Karpas-422 (cell line): ENCODE measurements at regions not wholly inside any gene's neighbourhood (a gene's known extent, or its start where the extent isn't known, plus 50 kb on each side); places are given as distances from the start of the nearest gene placed in this dataset.

ENCODE experiments used
- DNase-seq: peaks from one replicate; pipeline ENCODE4 v3.0.0-alpha.2; 2015
- H2AFZ ChIP-seq: fragments of 200-600 bp; sonication (generic); 2 replicates; pipeline ENCODE4 v1.6.1; 2014; ENCODE audit warnings: antibody characterized with exemption, low read length, mixed read lengths
- H3K27ac ChIP-seq: fragments of 200-600 bp; sonication (generic); 2 replicates; pipeline ENCODE4 v1.5.1; 2014; ENCODE audit warnings: mild to moderate bottlenecking, low read length, moderate library complexity
- H3K27me3 ChIP-seq: fragments of 200-600 bp; sonication (generic); 2 replicates; pipeline ENCODE4 v1.6.1; 2014; ENCODE audit warnings: low read length, mixed read lengths
- H3K36me3 ChIP-seq: fragments of 200-600 bp; sonication (generic); 2 replicates; pipeline ENCODE4 v1.6.1; 2014; ENCODE audit warnings: low read length, mixed read lengths; ENCODE audit not compliant: insufficient read depth
- H3K4me1 ChIP-seq: fragments of 200-600 bp; sonication (generic); 2 replicates; pipeline ENCODE4 v1.6.1; 2014; ENCODE audit warnings: mild to moderate bottlenecking, low read length, mixed read lengths
- H3K4me2 ChIP-seq: fragments of 200-600 bp; sonication (generic); 2 replicates; pipeline ENCODE4 v1.6.1; 2014; ENCODE audit warnings: low read length, low read depth, mild to moderate bottlenecking; ENCODE audit not compliant: poor library complexity, severe bottlenecking
- H3K4me3 ChIP-seq: fragments of 200-600 bp; sonication (generic); 2 replicates; pipeline ENCODE4 v1.5.1; 2014; ENCODE audit warnings: mild to moderate bottlenecking, antibody characterized with exemption, low read length, mixed read lengths
- H3K79me2 ChIP-seq: fragments of 200-600 bp; sonication (generic); 2 replicates; pipeline ENCODE4 v1.6.1; 2014; ENCODE audit warnings: mild to moderate bottlenecking, low read length, mixed read lengths
- H3K9ac ChIP-seq: fragments of 200-600 bp; sonication (generic); 2 replicates; pipeline ENCODE4 v1.6.0; 2014; ENCODE audit warnings: low read length
- H3K9me2 ChIP-seq: fragments of 200-600 bp; sonication (generic), shearing (Covaris generic); replicated peaks from 2 replicates; pipeline ENCODE4 v1.6.0; 2014; ENCODE audit warnings: mild to moderate bottlenecking, low read length, moderate library complexity; ENCODE audit not compliant: insufficient read depth
- H3K9me3 ChIP-seq: fragments of 300-700, 200-600 bp; sonication (generic); 2 replicates; pipeline ENCODE4 v1.6.1; 2014; ENCODE audit warnings: low read length, mixed read lengths
- H4K20me1 ChIP-seq: fragments of 200-600 bp; sonication (generic); 2 replicates; pipeline ENCODE4 v1.6.1; 2014; ENCODE audit warnings: mild to moderate bottlenecking, antibody characterized with exemption, low read length, low read depth; ENCODE audit not compliant: insufficient read depth

DNA sequence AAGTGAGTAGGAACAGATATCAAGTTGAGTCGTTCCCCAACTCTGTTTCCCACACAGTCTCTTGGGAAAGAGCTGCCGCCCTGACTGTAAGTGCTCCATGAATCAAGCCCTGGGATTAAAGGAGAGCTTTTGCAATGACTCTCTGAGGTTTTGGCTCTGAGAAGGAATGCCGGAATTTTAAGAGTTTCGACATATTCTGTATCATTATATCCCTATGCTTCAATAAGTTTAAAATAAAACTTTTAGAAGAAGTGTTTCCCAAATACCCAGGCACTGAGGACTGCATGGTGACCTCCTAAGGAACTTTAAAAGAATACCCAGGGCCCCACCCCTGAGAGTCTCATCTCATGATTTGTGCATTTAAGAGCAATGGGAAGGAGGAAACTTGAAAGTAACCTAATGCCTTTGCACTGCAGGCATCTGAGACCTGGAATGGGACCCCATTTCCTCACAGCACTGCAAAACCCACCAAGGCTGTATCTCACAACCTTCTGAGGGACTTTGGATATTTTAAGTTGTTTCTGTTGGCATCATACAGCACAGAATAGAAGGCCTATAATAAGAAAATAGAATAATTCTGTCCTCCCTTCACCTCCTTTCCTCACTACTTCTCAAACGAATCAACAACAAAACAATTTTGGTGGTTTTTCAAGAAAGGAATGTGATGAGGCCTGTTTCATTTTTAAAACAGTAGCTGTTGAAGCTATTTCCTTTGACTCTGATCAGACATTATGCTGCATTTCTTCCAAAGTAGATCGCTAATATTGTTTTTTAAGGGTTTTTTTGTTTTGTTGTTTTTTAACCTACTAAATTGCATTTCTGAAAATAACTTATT lies 121.2 kb downstream of the GASK1B start:
- Histone ChIP-seq H3K27me3 (no peaks in the 10 kb centered on the region), H3K4me2 (no peak overlapping the region), H4K20me1 (no peaks in the 10 kb centered on the region), H2AFZ (no peak overlapping the region), H3K36me3 (no peaks in the 10 kb centered on the region), H3K9ac (no peak overlapping the region), H3K4me1 (no peaks in the 10 kb centered on the region), H3K9me3 (peaks cover 14% of the 10 kb centered on the region), H3K27ac (no peak overlapping the region), H3K79me2 (no peaks in the 10 kb centered on the region), H3K9me2 (0 out of 2 replicates have a peak, but pooled peaks cover 4% of the 10 kb centered on the region), H3K4me3 (no peak overlapping the region)
- DNase-seq, result no peak

DNA sequence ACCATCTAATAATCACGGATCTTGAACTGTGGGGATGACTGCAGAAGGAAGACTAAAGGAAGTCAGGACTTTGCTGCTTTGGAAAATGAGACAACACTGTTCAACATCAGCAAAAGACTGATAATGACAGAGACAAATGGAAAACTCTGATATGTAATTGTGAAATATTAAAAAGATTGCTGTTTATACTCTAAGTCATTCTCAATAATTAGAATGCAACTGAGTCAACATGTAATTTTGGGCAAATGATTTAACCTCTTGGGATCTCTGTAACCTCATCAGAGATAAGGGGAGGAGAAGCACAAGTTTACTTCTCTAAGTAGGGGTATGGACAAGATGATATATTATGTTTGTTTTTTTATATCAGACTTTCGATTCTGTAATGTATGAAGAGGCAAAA lies 121.9 kb downstream of the GASK1B start:
- no peak overlapping the region for H2AFZ ChIP-seq
- H3K9me2 ChIP-seq, result 0 out of 2 replicates have a peak, but pooled peaks cover 2% of the 10 kb centered on the region
- no peaks in the 10 kb centered on the region for H4K20me1 ChIP-seq
- no peak for DNase-seq
- peaks cover 11% of the 10 kb centered on the region; the same call in 1 of the 2 replicates for H3K9me3 ChIP-seq
- no peak overlapping the region for H3K4me2 ChIP-seq
- no peak overlapping the region for H3K4me3 ChIP-seq
- no peaks in the 10 kb centered on the region for H3K79me2 ChIP-seq
- H3K36me3 ChIP-seq, result no peaks in the 10 kb centered on the region
- H3K27me3 ChIP-seq, result no peaks in the 10 kb centered on the region
- H3K9ac ChIP-seq, result no peak overlapping the region
- no peaks in the 10 kb centered on the region for H3K4me1 ChIP-seq
- no peak overlapping the region for H3K27ac ChIP-seq

DNA sequence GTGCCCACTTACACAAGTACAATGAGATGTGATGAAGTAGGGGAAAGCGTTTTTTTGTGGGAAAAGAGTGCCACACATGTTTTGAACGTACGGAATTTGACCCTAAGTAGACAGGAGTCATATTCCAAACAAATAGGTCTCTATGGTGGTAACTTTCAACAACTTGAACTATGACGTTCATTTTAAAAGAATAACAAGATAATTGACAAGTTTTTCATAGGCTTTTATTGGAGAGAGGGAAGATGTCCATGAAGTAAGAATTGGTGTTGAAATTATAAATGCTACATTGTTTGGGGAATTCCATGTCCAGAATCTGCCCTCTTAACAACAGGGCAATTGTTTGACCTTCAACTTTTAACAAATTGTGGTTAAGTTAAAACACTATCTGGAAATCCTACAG lies 126.5 kb downstream of the GASK1B start:
- no peak overlapping the region for H3K9ac ChIP-seq
- H3K4me1 ChIP-seq, result no peaks in the 10 kb centered on the region
- no peak overlapping the region for H2AFZ ChIP-seq
- no peaks in the 10 kb centered on the region for H3K79me2 ChIP-seq
- H3K36me3 ChIP-seq, result no peaks in the 10 kb centered on the region
- no peak overlapping the region for H3K4me2 ChIP-seq
- no peaks in the 10 kb centered on the region for H4K20me1 ChIP-seq
- DNase-seq, result no peak
- H3K27ac ChIP-seq, result no peak overlapping the region
- no peak overlapping the region for H3K4me3 ChIP-seq
- no peaks in the 10 kb centered on the region for H3K27me3 ChIP-seq
- no peaks in the 10 kb centered on the region for H3K9me2 ChIP-seq
- H3K9me3 ChIP-seq, result peaks cover 29% of the 10 kb centered on the region

DNA sequence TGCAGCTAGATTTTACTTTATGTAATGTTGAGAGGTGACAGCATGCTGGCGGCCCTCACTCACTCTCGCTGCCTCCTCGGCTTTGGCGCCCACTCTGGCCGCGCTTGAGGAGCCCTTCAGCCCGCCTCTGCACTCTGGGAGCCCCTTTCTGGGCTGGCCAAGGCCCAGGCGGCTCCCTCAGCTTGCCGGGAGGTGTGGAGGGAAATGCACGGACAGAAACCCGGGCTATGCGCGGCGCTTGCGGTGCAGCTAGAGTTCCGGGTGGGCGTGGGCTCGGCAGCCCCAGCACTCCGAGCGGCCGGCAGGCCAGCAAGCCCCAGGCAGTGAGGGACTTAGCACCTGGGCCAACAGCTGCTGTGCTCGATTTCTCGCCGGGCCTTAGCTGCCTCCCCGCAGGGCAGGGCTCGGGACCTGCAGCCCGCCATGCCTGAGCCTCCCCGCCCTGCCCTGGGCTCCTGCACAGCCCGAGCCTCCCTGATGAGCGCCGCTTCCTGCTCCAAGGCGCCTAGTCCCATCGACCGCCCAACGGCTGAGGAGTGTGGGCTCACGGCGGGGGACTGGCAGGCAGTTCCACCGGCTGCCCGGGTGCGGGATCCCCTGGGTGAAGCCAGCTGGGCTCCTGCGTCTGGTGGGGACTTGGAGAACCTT lies 128.7 kb downstream of the GASK1B start:
- Histone ChIP-seq H4K20me1 (no peaks in the 10 kb centered on the region), H3K4me2 (no peak overlapping the region), H3K9me3 (peaks cover 50% of the 10 kb centered on the region), H3K4me1 (no peaks in the 10 kb centered on the region), H3K9ac (no peak overlapping the region), H2AFZ (no peak overlapping the region), H3K27ac (no peak overlapping the region), H3K79me2 (no peaks in the 10 kb centered on the region), H3K4me3 (no peak overlapping the region), H3K27me3 (no peaks in the 10 kb centered on the region), H3K36me3 (no peaks in the 10 kb centered on the region), H3K9me2 (no peaks in the 10 kb centered on the region)
- DNase-seq, result no peak

DNA sequence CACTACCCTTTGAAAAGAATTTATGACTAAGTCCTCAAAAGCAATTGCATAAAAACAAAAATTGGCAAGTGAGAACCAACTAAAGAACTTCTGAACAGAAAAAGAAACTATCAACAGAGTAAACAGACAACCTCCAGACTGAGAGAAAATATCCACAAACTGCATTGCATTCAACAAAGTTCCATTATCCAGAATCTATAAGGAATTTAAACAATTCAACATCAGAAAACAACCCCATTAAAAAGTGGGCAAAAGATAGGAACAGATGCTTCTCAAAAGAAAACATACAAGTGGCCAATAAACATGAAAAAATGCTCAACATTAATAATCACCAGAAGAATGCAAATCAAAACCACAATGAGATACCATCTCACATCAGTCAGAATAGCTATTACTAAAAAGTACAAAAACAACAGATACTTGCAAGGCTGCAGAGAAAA lies 130.2 kb downstream of the GASK1B start:
- no peaks in the 10 kb centered on the region for H3K4me1 ChIP-seq
- no peaks in the 10 kb centered on the region for H3K27me3 ChIP-seq
- no peak overlapping the region for H2AFZ ChIP-seq
- H3K79me2 ChIP-seq, result no peaks in the 10 kb centered on the region
- no peak overlapping the region for H3K4me3 ChIP-seq
- H4K20me1 ChIP-seq, result no peaks in the 10 kb centered on the region
- no peak for DNase-seq
- no peaks in the 10 kb centered on the region for H3K9me2 ChIP-seq
- H3K9me3 ChIP-seq, result peaks cover 56% of the 10 kb centered on the region
- H3K27ac ChIP-seq, result no peak overlapping the region
- no peak overlapping the region for H3K4me2 ChIP-seq
- no peaks in the 10 kb centered on the region for H3K36me3 ChIP-seq
- H3K9ac ChIP-seq, result no peak overlapping the region

DNA sequence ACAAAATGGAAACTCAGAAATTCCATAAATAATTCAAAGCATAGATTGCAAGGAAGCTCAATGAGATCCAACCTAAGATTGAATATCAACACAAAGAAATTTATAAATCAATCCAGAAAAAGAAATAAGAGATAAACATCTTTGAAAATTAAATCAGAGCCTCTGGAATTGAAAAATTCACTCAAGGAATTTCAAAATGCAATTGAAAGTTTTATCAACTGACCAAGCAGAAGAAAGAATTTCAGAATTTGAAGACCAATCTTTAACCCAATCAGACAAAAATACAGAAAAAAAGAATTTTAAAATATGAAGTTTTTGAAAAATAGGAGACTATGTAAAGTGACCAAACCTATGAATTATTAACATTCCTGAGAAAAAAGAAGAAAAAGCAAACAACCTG lies 134.1 kb downstream of the GASK1B start:
- H3K9ac ChIP-seq, result no peak overlapping the region
- DNase-seq, result no peak
- H3K36me3 ChIP-seq, result no peaks in the 10 kb centered on the region
- no peak overlapping the region for H3K27ac ChIP-seq
- no peak overlapping the region for H3K4me2 ChIP-seq
- H3K4me3 ChIP-seq, result no peak overlapping the region
- H2AFZ ChIP-seq, result no peak overlapping the region
- H4K20me1 ChIP-seq, result no peaks in the 10 kb centered on the region
- H3K9me3 ChIP-seq, result peaks cover 41% of the 10 kb centered on the region
- no peaks in the 10 kb centered on the region for H3K4me1 ChIP-seq
- H3K9me2 ChIP-seq, result no peaks in the 10 kb centered on the region
- H3K79me2 ChIP-seq, result no peaks in the 10 kb centered on the region
- no peaks in the 10 kb centered on the region for H3K27me3 ChIP-seq

DNA sequence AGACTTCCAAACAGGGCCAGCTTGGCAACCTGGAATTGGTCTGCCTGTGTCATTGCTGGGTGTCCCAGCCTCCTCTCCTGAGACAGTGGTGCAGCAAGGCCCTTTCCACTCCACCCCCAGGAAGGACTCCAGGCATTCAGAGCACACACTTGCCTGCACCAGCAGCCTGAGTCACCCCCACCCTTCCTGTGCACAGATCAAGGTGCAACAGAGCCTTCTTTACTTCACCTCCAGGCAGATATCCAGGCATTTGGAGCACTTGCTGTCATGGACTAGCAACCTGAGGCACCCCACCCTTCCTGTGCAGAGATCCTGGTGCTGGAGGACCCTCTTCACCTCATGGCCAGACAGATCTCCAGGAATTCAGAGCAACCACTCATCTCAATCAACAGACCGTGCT lies 135.8 kb downstream of the GASK1B start:
- Histone ChIP-seq H3K9ac (no peak overlapping the region), H3K9me2 (no peaks in the 10 kb centered on the region), H3K4me1 (no peaks in the 10 kb centered on the region), H3K36me3 (no peaks in the 10 kb centered on the region), H2AFZ (no peak overlapping the region), H3K9me3 (peaks cover 33% of the 10 kb centered on the region), H4K20me1 (no peaks in the 10 kb centered on the region), H3K79me2 (no peaks in the 10 kb centered on the region), H3K4me2 (no peak overlapping the region), H3K27me3 (no peaks in the 10 kb centered on the region), H3K27ac (no peak overlapping the region), H3K4me3 (no peak overlapping the region)
- no peak for DNase-seq

DNA sequence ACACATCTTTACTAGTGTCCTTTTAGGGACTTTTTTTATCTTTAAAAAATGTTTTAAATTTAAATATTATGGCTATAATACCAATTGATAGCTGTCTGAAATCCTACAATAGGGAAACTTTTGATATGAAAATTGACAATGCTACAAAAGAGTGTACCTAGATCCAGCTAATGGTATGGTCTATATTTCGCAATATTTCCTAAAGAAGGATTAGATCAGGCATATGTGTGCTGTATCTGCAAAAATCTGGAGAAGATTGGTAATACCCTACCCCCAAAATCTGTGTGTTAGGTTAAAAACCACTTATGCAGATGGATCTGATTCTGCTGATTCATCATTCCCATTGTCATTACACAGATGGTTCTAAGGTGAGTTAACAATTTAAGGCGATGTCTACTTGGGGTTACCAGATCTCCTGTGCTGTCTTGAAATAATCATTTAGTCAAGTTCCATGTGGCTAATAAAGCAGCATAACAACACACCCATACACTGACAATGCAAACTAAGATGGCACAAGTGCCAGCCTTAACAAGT lies 137.1 kb downstream of the GASK1B start:
- Histone ChIP-seq H3K27me3 (no peaks in the 10 kb centered on the region), H3K4me3 (no peak overlapping the region)

More for the DNA sequence above, 137.1 kb downstream of the GASK1B start:
- H2AFZ ChIP-seq, result no peak overlapping the region
- DNase-seq, result no peak
- no peak overlapping the region for H3K4me2 ChIP-seq
- H3K9ac ChIP-seq, result no peak overlapping the region
- H3K9me3 ChIP-seq, result peaks cover 22% of the 10 kb centered on the region
- no peak overlapping the region for H3K27ac ChIP-seq
- no peaks in the 10 kb centered on the region for H3K9me2 ChIP-seq
- no peaks in the 10 kb centered on the region for H3K79me2 ChIP-seq
- H3K4me1 ChIP-seq, result no peaks in the 10 kb centered on the region
- no peaks in the 10 kb centered on the region for H3K36me3 ChIP-seq
- no peaks in the 10 kb centered on the region for H4K20me1 ChIP-seq
